ENCODE measurements at regions not wholly inside any gene's neighbourhood (a gene's known extent, or its start where the extent isn't known, plus 50 kb on each side); places are given as distances from the start of the nearest gene placed in this dataset.

DNA sequence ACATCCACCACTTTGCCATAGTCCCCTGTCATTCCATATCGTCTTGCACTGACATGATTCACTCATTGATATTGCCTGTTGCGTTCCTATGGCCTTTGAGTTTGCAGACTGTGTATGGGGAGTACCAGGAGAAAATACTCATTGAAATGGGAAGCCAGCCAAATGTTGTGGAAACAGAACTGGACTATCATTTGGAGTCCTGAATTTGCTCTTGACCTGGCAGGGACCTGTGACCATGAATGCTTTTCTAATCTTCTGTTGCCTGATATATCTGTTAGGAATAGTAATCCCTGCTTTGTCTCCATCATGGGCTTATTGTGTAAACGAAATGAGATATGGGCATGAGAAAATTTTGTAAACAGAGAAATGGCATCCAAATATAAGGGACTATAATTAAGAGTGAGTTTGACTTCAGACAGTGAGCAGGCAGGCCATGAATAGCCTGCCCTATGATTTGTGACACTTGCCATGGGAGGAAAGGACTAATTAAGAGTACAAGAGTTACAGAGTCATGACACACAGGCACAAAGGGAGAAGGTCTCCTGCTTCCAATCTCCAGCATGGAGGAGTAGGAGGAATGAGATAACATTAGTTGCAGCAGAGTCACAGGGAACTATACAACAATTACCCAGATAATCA lies 572.9 kb upstream of the SGCD start:
- TF ChIP-seq CTCF (IDR thresholded peaks at IDR 0.05) (no peak), POLR2A (IDR thresholded peaks at IDR 0.05) (no peak), POLR2AphosphoS5 (IDR thresholded peaks at IDR 0.05) (no peak), EP300 (IDR thresholded peaks at IDR 0.05) (no peak)
